RWPE1 (cell line): ENCODE measurements at regions not wholly inside any gene's neighbourhood (a gene's known extent, or its start where the extent isn't known, plus 50 kb on each side); places are given as distances from the start of the nearest gene placed in this dataset.

Experiments used
- CTCF ChIA-PET: fragments of 350-600 bp; sonication (Branson Sonifier 250); formaldehyde crosslinking; extraction: SDS; loops from one replicate; lab custom pipeline; 2021; lab: Yijun Ruan, JAX
- POLR2A ChIA-PET: fragments of 400-600 bp; formaldehyde crosslinking; extraction: SDS; loops from one replicate; lab custom pipeline; 2020; ENCODE audit warnings: antibody characterized with exemption; ENCODE audit not compliant: low non-redundant PET; lab: Yijun Ruan, JAX
- DNase-seq: peaks from one replicate; pipeline ENCODE4 v3.0.0; 2012; ENCODE audit warnings: low spot score
- H3K27ac ChIP-seq: fragments of 450-650 bp; 2 replicates; pipeline ENCODE4 v1.5.1; 2017
- CTCF ChIP-seq: fragments of 450-650 bp; conservative IDR thresholded peaks from 2 replicates; pipeline ENCODE4 v1.5.1; 2017; ENCODE audit warnings: low read depth, mild to moderate bottlenecking

- H3K27ac ChIP-seq = no peak overlapping the region
- no peak for DNase-seq
- TF ChIP-seq CTCF = no peak
- POLR2A ChIA-PET = no interaction called here
- CTCF ChIA-PET = no interaction called here
Measured at GRCh38 chr4:117676153-117676552, 358.1 kb upstream of the NDST3 start.

- DNase-seq = no peak
- no peak for TF ChIP-seq CTCF
- CTCF ChIA-PET = no interaction called here
- POLR2A ChIA-PET = no interaction called here
- H3K27ac ChIP-seq = no peak overlapping the region
Measured at GRCh38 chr4:117678861-117679260, 355.4 kb upstream of the NDST3 start.

- ChIA-PET POLR2A (no interaction called here), CTCF (no interaction called here)
- H3K27ac ChIP-seq = no peak overlapping the region
- TF ChIP-seq CTCF = no peak
- DNase-seq = no peak
Measured at GRCh38 chr4:117691572-117692351, 342.5 kb upstream of the NDST3 start.

- no peak overlapping the region for H3K27ac ChIP-seq
- ChIA-PET CTCF (no interaction called here), POLR2A (no interaction called here)
- TF ChIP-seq CTCF = no peak
- DNase-seq = no peak
Measured at GRCh38 chr4:117692538-117692937, 341.7 kb upstream of the NDST3 start.

GRCh38 chr4:117699595-117699994, 334.7 kb upstream of the NDST3 start:
- POLR2A ChIA-PET = no interaction called here
- DNase-seq = no peak
- no peak for TF ChIP-seq CTCF
- CTCF ChIA-PET = interaction anchor here (0.6 kb wide), 1 partner anchor 135 kb away, joined by 3 read pairs; no protein-coding TSS in a partner anchor
- no peak overlapping the region for H3K27ac ChIP-seq

- ChIA-PET POLR2A (no interaction called here), CTCF (interaction anchor here (0.6 kb wide), 1 partner anchor 136 kb away, joined by 3 read pairs; no protein-coding TSS in a partner anchor)
- TF ChIP-seq CTCF = no peak; the same call in 1 of the 2 replicates
- no peak overlapping the region for H3K27ac ChIP-seq
- no peak for DNase-seq
Measured at GRCh38 chr4:117700111-117700892, 334.0 kb upstream of the NDST3 start.
